IMR-90 (cell line): ENCODE measurements at regions not wholly inside any gene's neighbourhood (a gene's known extent, or its start where the extent isn't known, plus 50 kb on each side); places are given as distances from the start of the nearest gene placed in this dataset.

Experiments
- ATAC-seq: fragments of 200-7000 bp; cut with Tn5 transposase; 2 replicates; pipeline ENCODE4 v1.9.1; 2020; ENCODE audit warnings: low read depth, mild to moderate bottlenecking, moderate library complexity
- BruUV-seq: library from RNA; stranded (reverse); fragments of 400-500 nt; replicated peaks from 2 replicates; lab custom pipeline; 2021; lab: Mats Ljungman, UMichigan
- CTCF ChIA-PET: fragments of 300-600 bp; formaldehyde crosslinking; extraction: SDS; loops from one replicate; lab custom pipeline; 2021; ENCODE audit warnings: antibody characterized with exemption; lab: Yijun Ruan, JAX
- POLR2A ChIA-PET: fragments of 300-600 bp; sonication (Branson Sonifier 250); formaldehyde crosslinking; loops from one replicate; lab custom pipeline; 2022; ENCODE audit warnings: antibody characterized with exemption; ENCODE audit not compliant: unreplicated experiment; lab: Charles Lee
- DNase-seq: peaks from one replicate; pipeline ENCODE4 v3.0.0; 2013
- H2AFZ ChIP-seq: replicated peaks from 2 replicates; pipeline ENCODE3; 2013; ENCODE audit warnings: low read length, mild to moderate bottlenecking; ENCODE audit not compliant: poor library complexity
- H2AK5ac ChIP-seq: 2 replicates; pipeline ENCODE4 v1.6.1; 2013; ENCODE audit warnings: low read depth, low read length, inconsistent platforms
- H2AK9ac ChIP-seq: replicated peaks from 2 replicates; pipeline ENCODE3; 2013; ENCODE audit warnings: mild to moderate bottlenecking, low read depth, low read length, moderate library complexity; ENCODE audit not compliant: poor library complexity
- H2BK120ac ChIP-seq: 2 replicates; pipeline ENCODE4 v1.6.1; 2013; ENCODE audit warnings: low read depth, low read length, inconsistent platforms
- H2BK15ac ChIP-seq: 3 replicates; pipeline ENCODE4 v1.6.1; 2013; ENCODE audit warnings: low read depth, low read length, inconsistent platforms
- H2BK20ac ChIP-seq: 2 replicates; pipeline ENCODE4 v1.6.1; 2013; ENCODE audit warnings: low read depth, mild to moderate bottlenecking, inconsistent platforms, low read length, moderate library complexity
- H2BK5ac ChIP-seq: 2 replicates; pipeline ENCODE4 v1.6.1; 2013; ENCODE audit warnings: mild to moderate bottlenecking, low read depth, low read length, inconsistent platforms; ENCODE audit not compliant: poor library complexity, severe bottlenecking
- H3K14ac ChIP-seq: replicated peaks from 2 replicates; pipeline ENCODE4 v1.6.1; 2013; ENCODE audit warnings: low read depth, low read length, inconsistent platforms
- H3K18ac ChIP-seq: 2 replicates; pipeline ENCODE4 v1.6.1; 2013; ENCODE audit warnings: low read depth, low read length, control low read depth
- H3K23ac ChIP-seq: 2 replicates; pipeline ENCODE4 v1.6.1; 2013; ENCODE audit warnings: low read depth, low read length, inconsistent platforms
- H3K27ac ChIP-seq: 2 replicates; pipeline ENCODE4 v1.5.1; 2013; ENCODE audit warnings: mild to moderate bottlenecking, control low read depth, low read length; ENCODE audit not compliant: insufficient read depth
- H3K27me3 ChIP-seq: 2 replicates; pipeline ENCODE4 v1.6.1; 2013; ENCODE audit warnings: low read length; ENCODE audit not compliant: control insufficient read depth, insufficient read depth
- H3K36me3 ChIP-seq: 2 replicates; pipeline ENCODE4 v1.6.1; 2013; ENCODE audit warnings: low read length, mixed read lengths; ENCODE audit not compliant: control insufficient read depth, insufficient read depth
- H3K4ac ChIP-seq: 2 replicates; pipeline ENCODE4 v1.6.1; 2013; ENCODE audit warnings: low read depth, low read length, inconsistent platforms
- H3K4me1 ChIP-seq: 2 replicates; pipeline ENCODE4 v1.6.1; 2013; ENCODE audit warnings: low read length, mixed read lengths; ENCODE audit not compliant: control insufficient read depth, insufficient read depth
- H3K4me2 ChIP-seq: 2 replicates; pipeline ENCODE4 v1.6.1; 2013; ENCODE audit warnings: low read depth, mild to moderate bottlenecking, control low read depth, low read length, moderate library complexity
- H3K4me3 ChIP-seq: 2 replicates; pipeline ENCODE4 v1.5.1; 2013; ENCODE audit warnings: low read depth, mild to moderate bottlenecking, control low read depth, low read length, moderate library complexity; ENCODE audit not compliant: insufficient read depth
- H3K56ac ChIP-seq: 2 replicates; pipeline ENCODE4 v1.6.1; 2013; ENCODE audit warnings: low read length, inconsistent platforms; ENCODE audit not compliant: insufficient read depth; ENCODE audit errors: extremely low read depth
- H3K79me1 ChIP-seq, 2 experiments: 2 replicates each; pipeline ENCODE4 v1.6.1; 2013; ENCODE audit warnings: low read length in 2 of 2, inconsistent platforms in 1 of 2, low read depth in 1 of 2
- H3K9ac ChIP-seq: 2 replicates; pipeline ENCODE4 v1.6.1; 2013; ENCODE audit warnings: low read depth, low read length, control low read depth
- H3K9me1 ChIP-seq: 2 replicates; pipeline ENCODE4 v1.6.1; 2013; ENCODE audit warnings: low read length, inconsistent platforms; ENCODE audit not compliant: insufficient read depth
- H3K9me3 ChIP-seq: 2 replicates; pipeline ENCODE4 v1.6.1; 2013; ENCODE audit warnings: low read length; ENCODE audit not compliant: control insufficient read depth, insufficient read depth
- H4K20me1 ChIP-seq: 2 replicates; pipeline ENCODE4 v1.6.1; 2013; ENCODE audit warnings: low read length, inconsistent platforms; ENCODE audit not compliant: insufficient read depth
- H4K5ac ChIP-seq: 2 replicates; pipeline ENCODE4 v1.6.1; 2013; ENCODE audit warnings: mild to moderate bottlenecking, low read depth, low read length, control low read depth
- H4K8ac ChIP-seq, 2 experiments: 2 replicates each; pipeline ENCODE4 v1.6.1; 2013; ENCODE audit warnings: low read depth in 2 of 2, low read length in 2 of 2, control low read depth in 1 of 2, inconsistent platforms in 1 of 2
- H4K91ac ChIP-seq: 2 replicates; pipeline ENCODE4 v1.6.1; 2013; ENCODE audit warnings: low read depth, low read length, inconsistent platforms; ENCODE audit not compliant: insufficient read depth
- BHLHE40 ChIP-seq: fragments of 150-350 bp; IDR thresholded peaks from 2 replicates; pipeline ENCODE4 v1.6.1; 2016; ENCODE audit warnings: mild to moderate bottlenecking, low read depth, low read length
- CEBPB ChIP-seq: IDR thresholded peaks from 2 replicates; pipeline ENCODE4 v1.6.1; 2012; ENCODE audit warnings: low read depth, low read length, improper control_type of control experiment
- CHD1 ChIP-seq: IDR thresholded peaks from 2 replicates; pipeline ENCODE4 v1.6.1; 2012; ENCODE audit warnings: low read depth, low read length, improper control_type of control experiment
- FOS ChIP-seq: fragments of 150-350 bp; IDR thresholded peaks from 2 replicates; pipeline ENCODE4 v1.6.1; 2016; ENCODE audit warnings: low read depth, low read length
- MAZ ChIP-seq: IDR thresholded peaks from 2 replicates; pipeline ENCODE4 v1.6.1; 2012; ENCODE audit warnings: low read depth, mild to moderate bottlenecking, low read length, improper control_type of control experiment, moderate library complexity, borderline replicate concordance
- MXI1 ChIP-seq: IDR thresholded peaks from 2 replicates; pipeline ENCODE4 v1.6.1; 2012; ENCODE audit warnings: low read depth, mild to moderate bottlenecking, low read length, moderate library complexity, borderline replicate concordance
- NFE2L2 ChIP-seq: fragments of 150-350 bp; IDR thresholded peaks from 2 replicates; pipeline ENCODE4 v1.6.1; 2016; ENCODE audit warnings: low read depth, mild to moderate bottlenecking, low read length
- POLR2A ChIP-seq: IDR thresholded peaks from 2 replicates; pipeline ENCODE4 v1.6.1; 2012; ENCODE audit warnings: mild to moderate bottlenecking, low read depth, low read length
- RAD21 ChIP-seq: IDR thresholded peaks from 2 replicates; pipeline ENCODE4 v1.6.1; 2012; ENCODE audit warnings: low read length, improper control_type of control experiment
- RCOR1 ChIP-seq: IDR thresholded peaks from 2 replicates; pipeline ENCODE4 v1.6.1; 2012; ENCODE audit warnings: mild to moderate bottlenecking, low read length, improper control_type of control experiment; ENCODE audit not compliant: insufficient replicate concordance
- RFX5 ChIP-seq: IDR thresholded peaks from 2 replicates; pipeline ENCODE4 v1.8.0; 2012; ENCODE audit warnings: low read depth, mild to moderate bottlenecking, low read length, moderate library complexity
- SMC3 ChIP-seq: fragments of 150-350 bp; IDR thresholded peaks from 2 replicates; pipeline ENCODE4 v1.6.1; 2016; ENCODE audit warnings: low read depth, mild to moderate bottlenecking, antibody characterized with exemption, low read length, moderate library complexity
- WGBS, 2 experiments: methylation state at CpG; one replicate each; pipeline versions ENCODE4 v1.1.5 to v1.1.7; 2013; ENCODE audit warnings: missing lambda C conversion rate in 2 of 2; ENCODE audit not compliant: insufficient read length in 1 of 2; ENCODE audit errors: extremely low coverage in 2 of 2; 5-methylcytosine and 5-hydroxymethylcytosine counted together
- dilution Hi-C: fragments of 300-500 bp; cut with HindIII; formaldehyde crosslinking; loops from one replicate; pipeline ENCODE4 v1.14.3; 2018; ENCODE audit warnings: low sequenced_read_pairs; ENCODE audit not compliant: unreplicated experiment
- in situ Hi-C: fragments of 300-500 bp; cut with MboI; formaldehyde crosslinking; loops from 3 replicates; pipeline ENCODE4 v1.14.3; 2019; ENCODE audit warnings: low sequenced_read_pairs, inconsistent platforms, mixed read lengths
- intact Hi-C: fragments of 100-400 bp; cut with micrococcal nuclease; formaldehyde crosslinking; loops from 2 replicates; pipeline ENCODE4 v1.10.0; 2022
- TF ChIP-seq, protein P1 (sequence below): conservative IDR thresholded peaks from 2 replicates; pipeline ENCODE4 v1.5.1; 2012; ENCODE audit warnings: mild to moderate bottlenecking, low read depth, low read length, improper control_type of control experiment
- TF ChIP-seq, protein P2 (sequence below): fragments of 150-350 bp; IDR thresholded peaks from 2 replicates; pipeline ENCODE4 v1.6.1; 2017; ENCODE audit warnings: mild to moderate bottlenecking, antibody characterized with exemption, low read length, low read depth

DNA sequence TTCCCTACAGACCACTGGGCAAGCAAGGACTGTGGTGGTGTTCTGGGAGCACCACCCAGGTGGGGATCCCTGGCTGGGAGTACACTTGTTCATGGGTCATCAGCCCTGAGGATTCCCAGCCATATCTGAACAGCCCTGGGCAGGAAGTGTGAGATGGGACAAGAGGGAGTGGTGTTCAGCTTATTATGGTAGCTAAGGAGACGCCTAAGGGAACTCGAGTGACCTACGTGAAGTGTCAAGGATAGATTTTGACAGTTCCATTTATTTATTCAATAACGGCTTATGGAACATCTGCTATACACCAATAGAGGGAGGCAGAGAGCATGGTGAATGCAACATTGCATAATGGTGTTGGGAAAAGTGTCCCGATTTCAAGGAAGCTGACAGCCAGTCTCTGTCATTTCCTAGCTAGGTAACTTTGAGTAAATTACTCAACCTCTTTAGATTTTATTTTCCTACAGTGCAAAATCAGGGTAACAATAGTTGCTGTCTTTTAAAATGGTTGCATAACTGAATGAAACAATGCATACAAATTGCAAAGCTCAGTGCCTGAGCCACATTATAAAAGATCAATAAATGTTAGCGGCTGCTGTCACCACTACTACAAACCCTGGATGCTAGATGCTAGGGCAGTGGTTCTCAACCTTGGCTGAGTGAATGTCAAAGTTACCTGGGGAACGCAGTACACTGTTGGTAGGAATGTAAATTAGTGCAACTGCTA, 534.1 kb downstream of the GRIN2A start:
- H3K79me1 ChIP-seq: no peaks in the 10 kb centered on the region
- no peak overlapping the region for H2BK120ac ChIP-seq
- no peak overlapping the region for H3K18ac ChIP-seq
- no peak overlapping the region for H3K4ac ChIP-seq
- BruUV-seq: no TSS peak
- no peak overlapping the region for H3K56ac ChIP-seq
- no peaks in the 10 kb centered on the region for H3K27me3 ChIP-seq
- no peak for TF ChIP-seq RFX5
- TF ChIP-seq FOS: no peak
- TF ChIP-seq, protein P1, sequence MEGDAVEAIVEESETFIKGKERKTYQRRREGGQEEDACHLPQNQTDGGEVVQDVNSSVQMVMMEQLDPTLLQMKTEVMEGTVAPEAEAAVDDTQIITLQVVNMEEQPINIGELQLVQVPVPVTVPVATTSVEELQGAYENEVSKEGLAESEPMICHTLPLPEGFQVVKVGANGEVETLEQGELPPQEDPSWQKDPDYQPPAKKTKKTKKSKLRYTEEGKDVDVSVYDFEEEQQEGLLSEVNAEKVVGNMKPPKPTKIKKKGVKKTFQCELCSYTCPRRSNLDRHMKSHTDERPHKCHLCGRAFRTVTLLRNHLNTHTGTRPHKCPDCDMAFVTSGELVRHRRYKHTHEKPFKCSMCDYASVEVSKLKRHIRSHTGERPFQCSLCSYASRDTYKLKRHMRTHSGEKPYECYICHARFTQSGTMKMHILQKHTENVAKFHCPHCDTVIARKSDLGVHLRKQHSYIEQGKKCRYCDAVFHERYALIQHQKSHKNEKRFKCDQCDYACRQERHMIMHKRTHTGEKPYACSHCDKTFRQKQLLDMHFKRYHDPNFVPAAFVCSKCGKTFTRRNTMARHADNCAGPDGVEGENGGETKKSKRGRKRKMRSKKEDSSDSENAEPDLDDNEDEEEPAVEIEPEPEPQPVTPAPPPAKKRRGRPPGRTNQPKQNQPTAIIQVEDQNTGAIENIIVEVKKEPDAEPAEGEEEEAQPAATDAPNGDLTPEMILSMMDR: peak; percentile 37
- no peak for TF ChIP-seq CHD1
- 0 out of 2 replicates have a peak, but pooled peaks have one; percentile 9 for TF ChIP-seq RAD21
- no peak for TF ChIP-seq RCOR1
- TF ChIP-seq NFE2L2: no peak
- no peak for TF ChIP-seq MAZ
- no peak for TF ChIP-seq MXI1
- TF ChIP-seq, protein P2, sequence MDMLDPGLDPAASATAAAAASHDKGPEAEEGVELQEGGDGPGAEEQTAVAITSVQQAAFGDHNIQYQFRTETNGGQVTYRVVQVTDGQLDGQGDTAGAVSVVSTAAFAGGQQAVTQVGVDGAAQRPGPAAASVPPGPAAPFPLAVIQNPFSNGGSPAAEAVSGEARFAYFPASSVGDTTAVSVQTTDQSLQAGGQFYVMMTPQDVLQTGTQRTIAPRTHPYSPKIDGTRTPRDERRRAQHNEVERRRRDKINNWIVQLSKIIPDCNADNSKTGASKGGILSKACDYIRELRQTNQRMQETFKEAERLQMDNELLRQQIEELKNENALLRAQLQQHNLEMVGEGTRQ: no peak
- no peak for TF ChIP-seq SMC3
- TF ChIP-seq POLR2A: no peak
- TF ChIP-seq BHLHE40: no peak
- TF ChIP-seq CEBPB: peak; percentile 71
- ATAC-seq (no peak), DNase-seq (no peak)
- in situ Hi-C loops: no loop called here
- H4K5ac ChIP-seq: no peak overlapping the region
- no peak overlapping the region for H3K14ac ChIP-seq
- H2BK15ac ChIP-seq: no peak overlapping the region
- WGBS, 2 experiments: no CpG with 5 or more reads among the region's 7 CpGs
- no peak overlapping the region for H2AFZ ChIP-seq
- ChIA-PET CTCF (interaction anchor here (0.7 kb wide), 1 partner anchor 13 kb away, joined by 3 read pairs; no protein-coding TSS in a partner anchor), POLR2A (no interaction called here)
- H3K4me1 ChIP-seq: no peaks in the 10 kb centered on the region
- no peak overlapping the region for H4K8ac ChIP-seq
- H3K4me2 ChIP-seq: no peak overlapping the region
- no peak overlapping the region for H3K4me3 ChIP-seq
- dilution Hi-C loops: no loop called here
- H3K23ac ChIP-seq: no peak overlapping the region
- H3K36me3 ChIP-seq: no peaks in the 10 kb centered on the region
- H2AK5ac ChIP-seq: no peak overlapping the region
- no peak overlapping the region for H2BK5ac ChIP-seq
- H3K27ac ChIP-seq: no peak overlapping the region
- H2BK20ac ChIP-seq: no peak overlapping the region
- H3K9ac ChIP-seq: no peak overlapping the region
- H4K91ac ChIP-seq: no peak overlapping the region
- intact Hi-C loops: no loop called here
- H4K20me1 ChIP-seq: no peaks in the 10 kb centered on the region
- no peaks in the 10 kb centered on the region for H3K9me1 ChIP-seq
- no peak overlapping the region for H2AK9ac ChIP-seq
- peaks cover 8% of the 10 kb centered on the region; the same call in 1 of the 2 replicates for H3K9me3 ChIP-seq
